Suppressor macrophage (primary cell): ENCODE measurements at regions not wholly inside any gene's neighbourhood (a gene's known extent, or its start where the extent isn't known, plus 50 kb on each side); places are given as distances from the start of the nearest gene placed in this dataset.
A peak's percentile ranks its signal among the peaks of the same experiment; 100 is the strongest.

ENCODE experiments used
- DNase-seq, 4 experiments: peaks; one replicate each; pipeline ENCODE4 v3.0.0-alpha.2; 2020 to 2022

DNA sequence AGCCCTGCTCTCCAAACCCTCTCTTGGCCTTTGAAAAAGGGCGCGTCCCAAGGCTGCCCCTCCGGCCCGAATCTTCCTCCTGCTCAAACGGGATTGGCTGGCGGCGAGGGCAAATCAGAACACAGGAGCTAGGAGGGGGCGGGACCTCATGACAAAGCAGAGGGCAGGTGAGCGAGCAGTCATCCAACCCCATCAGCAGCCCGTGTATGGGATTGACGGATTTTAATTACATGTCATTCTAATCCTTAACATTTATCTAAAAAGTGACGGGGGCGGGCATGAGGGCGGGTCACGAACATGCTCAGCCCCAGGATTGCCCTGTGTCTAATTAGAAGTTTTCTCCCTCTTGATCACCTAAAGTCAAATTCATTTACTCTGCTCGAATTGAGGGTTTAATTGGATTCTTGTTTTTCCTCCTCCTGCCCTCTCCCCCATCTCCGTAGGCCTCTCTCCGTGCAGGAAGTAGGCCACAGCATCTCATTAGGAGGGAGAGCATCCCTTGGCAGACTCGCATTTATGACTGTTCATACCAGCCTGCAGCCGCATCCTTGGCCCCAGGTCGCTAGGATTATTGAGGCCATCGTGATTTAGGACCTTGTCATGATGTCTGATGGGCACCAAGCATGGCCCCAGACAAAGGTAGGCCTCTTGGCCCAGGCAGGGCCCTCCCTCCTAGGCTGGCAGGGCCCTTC, 147.1 kb downstream of the CHST1 start:
- no peak for DNase-seq

DNA sequence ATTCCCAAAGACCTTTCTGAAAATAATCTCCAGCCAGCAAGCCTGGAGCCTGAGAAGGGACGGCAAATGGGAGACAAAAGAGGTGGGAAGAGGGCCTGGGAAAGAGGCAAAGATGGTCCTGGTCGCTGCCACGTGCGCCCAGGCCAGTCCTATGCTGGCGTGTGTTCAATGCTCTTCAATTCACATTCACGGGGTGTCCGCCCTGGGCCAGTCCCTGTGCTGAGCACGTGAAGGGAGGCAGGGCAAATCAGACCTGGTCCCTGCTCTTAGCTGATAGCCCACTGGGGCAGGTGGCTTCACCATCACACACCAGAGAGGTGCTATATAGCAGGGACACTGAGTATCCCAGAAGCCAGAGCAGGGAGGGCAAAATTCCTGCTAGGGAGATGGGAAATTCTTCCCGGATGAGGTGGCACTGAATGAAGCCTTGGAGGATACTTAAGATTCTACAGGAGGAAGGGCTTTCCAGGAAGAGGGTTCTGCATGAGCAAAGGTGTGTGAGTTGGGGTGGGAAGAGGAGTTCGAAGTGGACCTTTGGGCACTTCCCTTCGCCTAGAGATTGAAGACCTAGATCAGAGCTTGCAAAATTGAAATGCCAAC, 148.2 kb downstream of the CHST1 start:
- no peak for DNase-seq

DNA sequence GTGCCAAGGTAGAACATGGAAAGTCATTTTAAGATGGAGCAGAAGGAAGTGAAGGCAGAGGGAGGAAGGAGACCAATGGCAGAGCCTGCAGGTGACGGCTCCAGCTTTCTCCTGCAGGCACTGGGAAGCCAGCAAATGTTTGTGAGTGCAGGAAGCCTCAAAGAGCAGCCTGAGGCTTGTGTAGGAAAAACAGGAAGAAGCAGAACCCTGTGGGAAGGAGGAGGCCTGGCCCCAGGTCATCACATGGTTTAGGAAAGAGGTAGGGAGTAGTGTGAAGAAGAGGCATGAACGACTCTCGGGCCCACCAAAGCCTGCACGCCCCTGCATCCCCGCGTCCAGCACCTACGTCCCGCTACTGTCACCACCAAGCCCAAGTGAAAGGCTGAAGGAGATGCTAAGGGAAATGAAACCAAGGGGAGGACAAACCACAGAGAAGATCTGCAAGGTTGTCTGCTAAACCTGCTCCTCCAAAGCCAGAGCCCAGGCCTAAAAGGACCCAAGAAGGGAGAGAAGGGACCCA, 151.5 kb downstream of the CHST1 start:
- DNase-seq = peak; percentile 33 to 65 (median 55)

DNA sequence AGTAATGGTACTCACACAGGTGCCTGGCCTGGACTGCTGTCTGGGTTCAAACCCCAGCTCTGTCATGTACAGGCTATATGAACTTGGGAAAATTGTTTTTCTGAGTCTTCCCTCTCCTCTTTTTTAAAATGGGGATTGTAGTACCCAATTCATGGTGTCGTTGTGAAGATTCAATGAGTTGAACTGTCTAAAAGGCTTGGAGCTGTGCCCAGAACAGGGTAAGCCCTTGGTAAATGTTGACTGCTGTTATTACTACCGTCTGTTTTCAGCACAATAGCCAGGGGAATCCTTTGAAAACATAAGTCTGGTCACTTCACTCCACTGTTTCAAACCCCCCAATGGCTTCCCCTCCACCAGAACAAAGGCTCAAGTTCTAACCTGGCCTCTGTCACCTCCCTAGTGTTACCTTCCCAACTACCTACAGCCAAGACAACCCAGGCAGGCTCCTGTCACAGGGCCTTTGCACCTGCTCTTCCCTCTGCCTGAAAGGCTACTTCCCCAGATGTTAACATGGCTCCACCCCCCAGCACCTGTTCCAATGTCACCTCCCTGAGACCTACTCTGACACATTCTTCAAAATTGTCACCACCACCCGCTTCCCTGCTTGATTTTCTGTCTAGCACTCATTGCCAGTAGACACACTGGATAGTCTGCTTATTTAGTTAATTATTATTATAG, 152.8 kb downstream of the CHST1 start:
- DNase-seq = no peak

DNA sequence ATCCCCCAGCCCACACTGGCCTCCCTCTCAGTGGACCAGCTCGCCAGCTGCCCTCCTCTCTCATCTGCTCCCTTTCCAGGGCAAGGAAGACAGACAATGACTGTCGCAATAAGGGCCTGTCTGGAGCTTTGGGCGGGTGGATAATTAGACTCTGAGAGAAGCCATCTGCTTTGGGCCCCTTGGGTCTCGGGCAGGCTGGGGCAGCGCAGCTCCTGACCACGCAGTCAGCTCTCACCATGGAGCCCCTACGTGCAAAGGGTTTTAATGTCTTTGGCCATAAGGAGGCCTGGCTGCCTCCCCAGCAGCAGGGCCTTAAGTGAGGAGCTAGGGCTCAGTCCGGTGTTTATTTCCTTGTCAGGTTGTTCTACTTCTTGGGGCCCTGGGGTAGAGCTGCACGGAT, 153.9 kb downstream of the CHST1 start:
- DNase-seq = no peak

DNA sequence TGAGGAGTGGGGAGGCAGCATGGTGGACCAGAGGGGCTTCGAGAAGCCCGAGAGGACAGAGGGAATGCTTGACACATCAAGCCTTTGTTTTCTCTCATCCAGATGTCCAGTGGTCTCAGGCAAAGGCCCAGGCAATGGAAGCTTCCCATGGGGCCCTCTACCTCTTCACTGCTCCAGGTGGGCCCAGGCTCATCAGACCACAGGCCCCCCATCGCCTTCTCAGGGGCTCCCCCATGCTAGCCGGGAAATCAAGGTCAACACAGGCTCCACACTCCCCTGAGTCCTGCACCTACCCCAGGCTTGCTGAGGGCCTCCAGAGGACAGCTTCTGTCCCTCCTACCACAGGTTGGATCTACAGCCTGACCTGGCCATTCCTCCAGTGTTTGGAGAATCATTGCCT, 157.5 kb downstream of the CHST1 start:
- no peak for DNase-seq

DNA sequence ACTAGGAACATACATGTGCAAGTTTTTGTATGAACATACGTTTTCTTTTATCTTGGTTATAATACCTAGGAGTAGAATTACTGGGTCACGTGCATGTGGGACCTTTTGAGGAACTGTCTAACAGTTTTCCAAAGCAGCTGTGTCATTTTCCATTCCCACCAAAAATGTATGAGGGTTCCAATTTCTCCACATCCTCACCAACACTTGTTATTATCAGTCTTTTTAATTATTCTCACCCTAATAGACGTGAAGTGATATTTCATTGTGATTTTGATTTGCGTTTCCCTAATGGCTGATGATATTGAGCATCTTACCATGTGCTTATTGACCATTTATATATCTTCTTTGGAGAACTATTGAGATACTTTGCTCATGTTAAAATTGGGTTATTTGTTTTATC, 162.1 kb downstream of the CHST1 start:
- no peak for DNase-seq

DNA sequence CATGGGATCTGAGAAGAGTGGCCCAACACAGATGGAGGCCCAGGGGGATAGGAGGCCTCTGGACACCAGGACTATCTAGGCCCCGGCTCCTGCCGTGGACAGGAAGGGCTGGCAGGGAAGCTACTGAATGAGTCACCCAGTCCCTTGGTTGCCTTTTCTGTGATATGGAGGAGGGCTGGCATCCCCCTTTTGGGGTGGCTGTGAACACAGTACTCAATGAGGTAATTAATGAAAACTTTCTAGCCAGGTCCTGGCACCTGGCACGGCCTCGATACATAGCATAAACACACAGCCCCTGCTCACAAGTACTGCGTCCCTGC, 163.2 kb downstream of the CHST1 start:
- DNase-seq = no peak

DNA sequence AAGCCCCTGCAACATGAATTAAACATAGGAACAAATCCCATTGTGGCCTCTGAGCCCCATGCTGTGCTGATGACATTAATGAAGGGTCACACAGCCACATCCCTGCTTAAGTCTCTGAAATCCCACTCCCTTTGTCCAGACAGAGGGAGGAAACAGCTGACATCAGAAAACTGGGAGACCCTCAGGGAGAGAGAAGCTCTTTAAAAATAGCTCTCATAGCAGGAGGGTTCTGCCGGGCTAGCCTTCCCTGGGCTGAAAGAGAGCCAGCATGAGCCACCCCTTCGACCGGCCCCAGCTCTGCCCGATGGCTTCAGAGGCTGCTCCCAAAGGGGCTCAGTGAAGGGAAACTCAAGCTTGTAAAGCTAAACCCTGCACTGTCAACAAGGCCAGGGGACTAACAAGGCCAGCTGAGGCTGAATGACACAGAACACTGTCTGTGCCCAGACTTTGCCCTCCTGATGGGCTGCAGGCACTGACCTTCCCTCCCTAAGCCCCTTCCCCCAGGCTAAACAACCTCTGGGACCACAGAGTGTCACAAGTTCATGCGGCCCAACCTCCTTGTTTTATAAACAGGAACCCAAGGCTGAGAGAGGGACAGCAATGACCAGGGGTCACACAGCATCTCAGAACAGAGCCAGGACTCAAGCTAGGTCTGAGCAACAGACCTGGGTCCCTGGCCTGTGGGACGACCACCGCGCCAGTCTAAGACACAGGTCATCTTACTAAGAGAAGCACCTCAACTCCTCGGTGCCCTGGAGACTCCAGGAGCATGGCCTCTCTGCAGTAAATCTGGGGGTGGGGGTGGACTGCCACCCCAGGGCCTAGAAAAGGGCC, 163.8 kb downstream of the CHST1 start:
- no peak for DNase-seq

DNA sequence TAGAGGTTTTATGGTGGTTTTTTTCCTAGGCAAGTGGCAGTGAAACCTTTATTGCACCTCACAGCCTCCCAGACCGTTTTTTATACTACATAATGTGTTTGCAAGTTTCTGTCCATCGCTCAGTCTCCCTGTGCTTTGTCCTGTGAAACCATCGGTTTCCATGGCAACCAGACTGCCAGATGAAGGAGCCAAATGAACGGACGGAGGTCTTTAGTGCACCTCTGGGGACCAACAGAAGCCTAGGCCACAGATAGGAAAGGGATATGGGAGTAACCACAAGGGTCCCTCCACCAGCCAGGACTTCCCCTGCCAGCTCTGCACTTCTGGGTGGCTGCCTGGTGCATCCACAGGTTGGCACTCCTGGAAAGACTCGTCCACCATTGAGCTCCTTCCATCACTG, 165.0 kb downstream of the CHST1 start:
- DNase-seq = no peak

DNA sequence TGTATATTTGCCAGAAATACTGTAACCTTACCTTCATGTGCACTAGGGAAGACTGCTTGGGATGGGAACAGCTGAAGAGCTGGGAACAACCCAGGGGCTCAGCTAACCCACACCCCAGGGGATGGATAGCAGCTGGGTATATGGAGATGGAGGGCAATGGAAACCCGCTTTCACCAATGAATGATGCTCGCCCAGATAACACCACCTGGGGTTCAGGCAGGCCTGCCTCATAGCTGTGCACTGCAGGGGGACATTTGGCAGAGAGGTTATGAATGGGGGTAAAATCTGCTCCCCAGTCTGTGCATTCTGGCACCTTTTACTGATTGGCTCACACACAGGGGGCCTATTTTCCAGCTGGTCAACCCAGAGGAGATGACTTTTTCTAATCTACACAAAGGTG, 170.7 kb downstream of the CHST1 start:
- no peak for DNase-seq

DNA sequence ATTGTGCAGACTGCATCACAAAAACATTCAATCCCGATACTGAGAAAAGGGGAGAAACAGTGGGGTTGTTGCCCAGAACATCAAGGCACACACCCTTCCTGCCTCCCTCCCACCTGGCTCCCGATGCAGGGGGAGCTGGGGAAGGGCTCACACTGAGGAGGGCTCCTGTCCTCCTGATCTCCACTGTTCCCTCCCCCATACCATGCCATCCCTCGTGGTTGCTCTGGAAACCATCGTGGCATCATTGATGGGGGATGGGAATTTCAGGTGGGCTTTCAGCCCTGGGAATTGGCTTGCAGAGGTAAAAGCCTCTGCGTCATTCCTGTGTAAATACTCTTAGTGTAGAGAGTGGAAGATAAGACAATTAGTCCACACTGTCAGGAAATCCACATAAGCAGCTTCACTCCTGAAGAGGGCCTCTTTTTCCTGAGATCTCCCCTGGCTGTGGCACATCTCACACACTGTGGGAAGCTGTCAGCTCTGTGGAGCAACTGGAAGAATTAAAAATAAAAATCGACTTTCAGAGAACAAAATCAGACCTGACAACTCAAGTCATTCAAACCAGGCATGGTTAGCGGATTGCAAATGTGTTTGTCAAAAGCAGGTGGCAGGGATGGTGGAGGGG, 176.0 kb downstream of the CHST1 start:
- DNase-seq = no peak

DNA sequence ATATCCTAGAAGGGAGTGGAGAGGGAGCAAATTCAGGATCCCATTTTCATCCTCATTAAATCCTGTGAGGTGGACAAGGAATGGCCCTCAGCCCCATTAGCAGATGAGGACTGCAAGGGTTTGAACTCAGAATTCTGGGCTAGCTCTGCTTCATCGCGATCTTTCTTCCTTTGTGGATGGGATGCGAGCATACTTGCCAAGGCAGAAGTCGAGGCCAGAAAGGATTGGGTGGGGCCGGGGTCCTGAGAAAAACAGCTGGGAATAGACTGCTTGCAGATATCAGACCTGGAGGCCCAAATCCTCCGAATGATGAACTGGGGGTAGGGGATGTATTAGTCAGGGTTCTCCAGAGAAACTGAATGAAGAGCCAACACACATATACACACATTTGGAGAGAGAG, 179.0 kb downstream of the CHST1 start:
- DNase-seq = no peak

DNA sequence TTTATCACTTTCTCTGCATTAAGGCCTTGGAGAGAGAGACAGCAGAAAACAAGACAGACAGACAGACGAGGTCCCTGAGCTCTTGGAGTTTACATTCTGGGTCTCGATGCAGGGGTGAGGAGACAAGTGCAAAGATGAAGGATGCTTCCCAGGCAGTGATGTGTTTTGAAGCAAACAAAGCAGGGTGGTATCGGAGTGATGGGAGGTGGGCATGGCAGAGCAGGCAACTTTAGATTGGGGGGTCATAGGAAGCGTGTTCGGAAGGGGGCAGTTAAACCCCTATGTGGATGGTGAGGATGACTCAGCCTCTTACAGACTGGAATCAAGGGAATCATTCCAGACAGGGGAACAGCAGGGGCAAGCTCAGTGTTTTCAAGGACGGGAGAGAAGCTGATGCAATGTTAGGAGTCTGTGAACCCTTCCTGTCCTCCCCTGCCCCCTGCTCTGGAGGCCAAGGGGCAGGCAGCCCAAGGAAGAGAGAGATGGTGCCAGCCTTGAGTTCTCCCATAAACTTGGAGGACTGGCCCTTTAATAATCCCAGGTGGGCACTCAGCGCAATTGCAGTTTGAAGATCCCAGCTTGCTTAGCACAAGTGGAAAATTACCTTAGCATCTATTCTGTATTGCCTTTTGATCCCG, 180.2 kb downstream of the CHST1 start:
- DNase-seq = no peak

DNA sequence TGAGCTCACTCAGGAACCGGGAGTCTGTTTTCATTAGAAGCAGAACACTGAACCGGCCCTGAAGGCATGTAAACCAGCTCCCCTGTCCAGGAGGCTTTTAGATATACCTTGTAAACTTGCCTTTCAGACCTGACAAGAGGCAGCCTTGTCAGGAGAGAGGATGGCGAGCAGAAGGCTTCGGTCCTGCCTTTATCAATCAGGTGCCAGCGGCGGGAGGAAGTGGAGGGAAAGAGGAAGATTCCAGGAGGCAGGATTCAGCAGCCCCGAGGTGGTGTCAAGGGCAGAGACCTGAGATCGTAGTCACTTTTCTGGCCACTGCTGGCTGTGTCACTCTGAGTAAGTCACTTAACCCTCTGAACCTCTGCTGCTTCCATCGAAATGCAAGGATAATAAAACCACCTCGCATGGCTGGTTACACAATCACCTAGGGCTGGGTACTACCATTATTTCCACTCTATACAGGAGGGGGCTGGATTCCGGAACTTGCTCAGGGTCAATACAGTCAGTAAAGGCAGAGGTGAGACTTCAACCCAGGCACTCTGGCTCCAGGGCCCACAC, 181.0 kb downstream of the CHST1 start:
- DNase-seq = no peak

DNA sequence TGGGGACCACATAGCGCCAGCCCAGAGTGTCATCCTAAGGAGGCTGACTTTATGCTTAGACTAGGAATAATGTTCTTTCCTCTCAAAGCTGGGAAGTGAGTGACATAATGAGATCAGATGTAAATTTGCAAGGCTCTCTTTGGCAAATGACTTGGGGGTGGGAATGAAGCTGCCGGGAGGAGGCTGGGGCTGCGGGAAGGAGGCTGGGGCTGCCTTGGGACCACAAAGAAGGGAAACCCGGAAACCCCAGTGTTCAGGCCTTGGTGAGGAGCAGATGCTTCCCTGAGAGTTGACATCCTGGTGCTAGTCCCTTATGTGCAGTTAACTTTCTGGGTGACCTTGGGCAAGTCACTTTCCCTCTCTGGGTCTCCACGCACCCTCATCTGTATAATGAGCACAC, 182.0 kb downstream of the CHST1 start:
- no peak for DNase-seq

DNA sequence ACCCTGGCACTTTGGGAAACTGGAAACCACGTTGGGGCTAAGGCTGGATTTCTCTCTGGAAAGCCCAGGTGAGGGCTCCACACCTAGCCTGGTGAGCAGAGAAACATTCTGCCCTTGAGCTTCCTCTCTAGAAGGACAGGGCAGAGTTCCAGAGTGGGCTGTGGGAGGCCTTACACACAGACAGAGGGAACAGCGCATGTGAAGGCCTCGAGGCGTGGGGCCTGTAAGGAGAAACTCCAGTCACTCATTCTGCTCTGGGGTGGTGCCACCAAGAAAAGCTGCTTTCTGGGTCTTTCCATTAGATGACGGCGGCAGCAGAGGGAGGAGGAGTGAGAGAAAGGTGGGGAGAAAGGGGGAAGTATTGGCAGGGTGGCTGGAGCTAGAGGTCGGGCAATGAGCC, 183.1 kb downstream of the CHST1 start:
- no peak for DNase-seq

DNA sequence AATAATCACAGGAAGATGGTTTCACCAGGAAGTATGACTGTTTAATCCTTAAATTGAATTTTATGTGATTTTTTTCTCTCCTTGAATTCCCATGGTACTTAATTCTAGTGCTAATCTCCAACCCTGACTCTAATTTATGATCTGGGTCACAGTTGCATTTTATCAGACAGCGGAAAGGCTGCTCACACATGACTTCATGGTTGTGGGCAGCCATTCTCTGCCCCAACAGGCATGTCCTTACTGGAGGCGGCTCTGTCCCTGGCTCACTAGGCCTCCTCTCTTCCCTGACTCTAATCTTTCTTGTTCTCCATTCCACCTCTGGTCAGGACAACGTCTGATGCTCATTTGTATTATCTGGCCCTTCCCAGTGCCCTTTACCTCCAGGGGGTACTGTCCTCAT, 184.4 kb downstream of the CHST1 start:
- DNase-seq = no peak

DNA sequence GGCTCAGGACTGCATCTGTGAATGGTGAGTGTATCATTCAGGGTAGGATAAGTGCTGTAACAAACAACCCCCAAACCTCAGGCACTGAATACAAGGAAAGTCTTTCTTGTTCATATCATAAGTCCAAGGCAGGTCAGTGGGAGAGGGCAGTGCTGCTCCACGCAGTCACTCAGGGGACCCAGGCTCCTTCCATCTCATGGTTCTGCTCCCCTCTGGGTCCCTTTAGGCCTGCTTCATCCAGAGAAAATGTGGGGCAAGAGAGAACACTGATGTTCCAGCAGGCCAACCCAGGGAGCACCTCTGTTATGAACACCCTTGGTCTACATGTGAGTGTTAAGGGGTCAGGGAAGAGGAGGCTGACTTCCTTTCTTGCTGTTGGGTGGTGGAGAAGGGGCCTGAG, 187.8 kb downstream of the CHST1 start:
- no peak for DNase-seq

DNA sequence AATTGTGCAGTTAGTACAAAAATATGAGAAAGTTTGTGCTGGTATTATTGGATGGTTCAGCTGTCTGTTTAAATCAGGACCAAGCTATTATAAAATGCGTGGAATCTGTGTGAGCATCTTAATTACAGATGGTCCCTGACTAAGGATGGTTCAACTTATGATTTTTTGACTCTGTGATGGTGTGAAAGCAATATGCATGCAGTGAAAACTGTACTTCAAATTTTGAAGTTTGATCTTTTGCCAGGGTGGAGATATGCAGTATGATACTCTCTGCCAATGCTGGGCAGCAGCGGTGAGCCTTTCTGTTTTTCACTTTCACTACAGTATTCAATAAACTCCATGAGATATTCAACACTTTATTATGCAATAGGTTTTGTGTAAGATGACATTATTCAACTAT, 189.3 kb downstream of the CHST1 start:
- no peak for DNase-seq

DNA sequence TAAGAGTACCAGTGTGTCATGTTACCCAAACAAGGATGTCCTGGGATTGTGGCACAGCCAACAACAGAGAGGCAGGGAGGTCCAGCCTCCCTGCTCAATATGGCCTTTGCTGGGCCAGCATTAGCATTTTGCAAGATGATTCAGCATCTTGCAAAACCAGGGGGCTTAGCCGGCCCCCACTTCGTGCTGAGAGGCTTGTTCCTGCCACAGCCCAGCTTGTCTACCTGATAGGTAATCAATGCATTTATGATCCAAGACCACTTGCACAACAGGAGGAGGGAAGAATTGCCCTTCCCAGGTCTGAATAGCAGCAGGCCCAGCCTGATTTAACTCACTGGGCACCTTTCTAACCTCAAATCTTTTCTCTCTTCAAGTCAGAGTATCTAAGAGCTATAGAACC, 189.0 kb upstream of the SYT13 start:
- DNase-seq = no peak

DNA sequence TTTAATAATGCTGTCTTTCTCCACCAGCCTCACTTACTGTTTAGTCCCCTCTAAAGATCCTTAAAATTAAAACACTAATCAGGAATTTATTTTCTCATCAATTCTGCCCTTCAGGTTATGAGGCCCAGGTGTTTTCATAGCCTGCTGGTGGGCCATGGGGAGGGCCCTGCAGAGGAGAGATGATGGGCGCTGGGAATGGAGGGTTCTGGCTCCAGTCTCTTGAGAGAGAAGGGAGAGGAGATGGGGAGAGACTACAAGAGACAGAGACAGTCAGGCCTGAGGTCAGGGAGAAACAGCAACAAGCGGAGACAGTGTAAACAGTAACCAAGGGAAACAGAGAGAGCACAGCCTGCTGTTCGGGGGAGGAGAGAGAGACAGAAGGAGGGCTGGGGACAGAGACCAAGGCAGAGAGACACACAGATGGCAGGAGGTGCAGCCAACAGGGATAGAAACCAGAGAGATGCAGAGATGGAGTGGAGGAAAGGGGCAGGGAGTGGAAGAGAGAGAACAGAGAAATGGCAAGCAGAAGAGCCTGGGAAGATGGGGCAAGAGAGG, 187.3 kb upstream of the SYT13 start:
- DNase-seq = no peak
